K562 (cell line): ENCODE measurements at regions not wholly inside any gene's neighbourhood (a gene's known extent, or its start where the extent isn't known, plus 50 kb on each side); places are given as distances from the start of the nearest gene placed in this dataset.
A peak's percentile ranks its signal among the peaks of the same experiment; 100 is the strongest.

Experiments
- ATAC-seq: fragments of 200-7000 bp; cut with Tn5 transposase; 3 replicates; pipeline ENCODE4 v1.9.1; 2020; ENCODE audit warnings: moderate library complexity
- BruUV-seq: library from RNA; stranded (reverse); fragments of 400-500 nt; replicated peaks from 2 replicates; lab custom pipeline; 2021; lab: Mats Ljungman, UMichigan
- CTCF ChIA-PET: fragments of 300-600 bp; formaldehyde crosslinking; extraction: SDS; loops from one replicate; lab custom pipeline; 2021; ENCODE audit warnings: low intra/inter-chr PET ratio; lab: Yijun Ruan, JAX
- POLR2A ChIA-PET: fragments of 300-600, 350-650 bp; sonication (Branson Sonifier 250); formaldehyde crosslinking; extraction: SDS; loops from one replicate; lab custom pipeline; 2021; ENCODE audit warnings: antibody characterized with exemption, inconsistent platforms; lab: Yijun Ruan, JAX
- DNase-seq, 4 experiments: peaks; one replicate each; pipeline versions ENCODE4 v3.0.0 to v3.0.0-alpha.2; 2011 to 2018; ENCODE audit warnings: low spot score in 3 of 4, mixed read lengths in 3 of 4; ENCODE audit errors: extremely low read depth in 1 of 4
- FAIRE-seq: peaks from 2 replicates; lab custom pipeline; 2011; peaks lifted over from hg19 to GRCh38; lab: Jason Lieb, UNC
- H2AFZ ChIP-seq: 2 replicates; pipeline ENCODE4 v1.6.0; 2011; ENCODE audit warnings: low read depth, low read length, control low read depth, inconsistent platforms
- H3K27ac ChIP-seq: fragments of 200-600 bp; 3 replicates; pipeline ENCODE4 v1.8.0; 2011; ENCODE audit warnings: low read depth, mild to moderate bottlenecking, control low read depth, inconsistent platforms, low read length, moderate library complexity, mixed read lengths; ENCODE audit errors: extremely low read depth
- H3K27me3 ChIP-seq, 2 experiments: fragments of 300-600 bp in 1 of 2; 2 replicates in 1 of 2; 3 replicates in 1 of 2; pipeline versions ENCODE4 v1.6.0 to v1.8.0; 2011; ENCODE audit warnings: inconsistent platforms in 2 of 2, low read length in 2 of 2, mild to moderate bottlenecking in 1 of 2, mixed read lengths in 1 of 2, moderate library complexity in 1 of 2; ENCODE audit not compliant: control insufficient read depth in 2 of 2, insufficient read depth in 2 of 2
- H3K36me3 ChIP-seq: fragments of 300-600 bp; 3 replicates; pipeline ENCODE4 v1.8.0; 2011; ENCODE audit warnings: mild to moderate bottlenecking, low read length, inconsistent platforms; ENCODE audit not compliant: control insufficient read depth, insufficient read depth
- H3K4me1 ChIP-seq, 2 experiments: fragments of 200-600 bp in 1 of 2; replicated peaks in 1 of 2; 2 replicates in 1 of 2; 3 replicates in 1 of 2; pipeline versions ENCODE4 v1.5.1 to v1.8.0; 2011; ENCODE audit warnings: inconsistent platforms in 2 of 2, low read length in 2 of 2, mild to moderate bottlenecking in 1 of 2, mixed read lengths in 1 of 2, moderate library complexity in 1 of 2; ENCODE audit not compliant: control insufficient read depth in 2 of 2, insufficient read depth in 2 of 2
- H3K4me2 ChIP-seq: 2 replicates; pipeline ENCODE4 v1.6.1; 2011; ENCODE audit warnings: low read length, control low read depth, inconsistent platforms, mixed read lengths; ENCODE audit not compliant: insufficient read depth
- H3K4me3 ChIP-seq: fragments of 200-600 bp; sonication (generic), shearing (Covaris generic); 2 replicates; pipeline ENCODE4 v1.5.1; 2016; ENCODE audit warnings: control low read depth, inconsistent platforms
- H3K79me2 ChIP-seq: fragments of 200-600 bp; 3 replicates; pipeline ENCODE4 v1.8.0; 2011; ENCODE audit warnings: low read length, inconsistent platforms; ENCODE audit not compliant: control insufficient read depth, insufficient read depth
- H3K9ac ChIP-seq, 2 experiments: 2 replicates each; pipeline versions ENCODE4 v1.6.0 to v1.6.1; 2011; ENCODE audit warnings: low read depth in 2 of 2, low read length in 2 of 2, control low read depth in 1 of 2, inconsistent platforms in 1 of 2, mild to moderate bottlenecking in 1 of 2, mixed read lengths in 1 of 2; ENCODE audit not compliant: insufficient read depth in 1 of 2
- H3K9me1 ChIP-seq: one replicate; pipeline ENCODE4 v1.6.0; 2011; ENCODE audit warnings: inconsistent platforms, mild to moderate bottlenecking, low read length, moderate library complexity; ENCODE audit not compliant: control insufficient read depth, insufficient read depth
- H3K9me3 ChIP-seq: replicated peaks from 2 replicates; pipeline ENCODE4 v1.5.1; 2011; ENCODE audit warnings: low read depth, low read length, inconsistent platforms; ENCODE audit not compliant: control insufficient read depth, insufficient read depth
- H4K20me1 ChIP-seq: replicated peaks from 2 replicates; pipeline ENCODE4 v1.6.1; 2011; ENCODE audit warnings: low read length, inconsistent platforms, mixed read lengths; ENCODE audit not compliant: control insufficient read depth, insufficient read depth
- BRCA1 ChIP-seq, 2 experiments: fragments of 450-650 bp in 1 of 2; sonication (generic) in 1 of 2; formaldehyde crosslinking in 1 of 2; IDR thresholded peaks; 2 replicates each; pipeline versions ENCODE4 v1.5.0 to v1.6.1; 2017 to 2020; ENCODE audit warnings: mild to moderate bottlenecking in 1 of 2, missing genetic modification reagents in 1 of 2
- ESRRA ChIP-seq: fragments of 450-650 bp; IDR thresholded peaks from 2 replicates; pipeline ENCODE4 v1.6.1; 2014; ENCODE audit warnings: low read depth, mild to moderate bottlenecking, moderate library complexity, borderline replicate concordance
- FOS ChIP-seq: IDR thresholded peaks from 3 replicates; pipeline ENCODE4 v1.6.1; 2011; ENCODE audit not compliant: insufficient read length; ENCODE audit errors: extremely low read depth
- KAT8 ChIP-seq: fragments of 450-650 bp; IDR thresholded peaks from 2 replicates; pipeline ENCODE4 v1.6.1; 2016; ENCODE audit warnings: low read depth, mild to moderate bottlenecking
- KDM1A ChIP-seq, 2 experiments: fragments of 450-650 bp; IDR thresholded peaks; 2 replicates each; pipeline ENCODE4 v1.6.1; 2016; ENCODE audit warnings: mild to moderate bottlenecking in 2 of 2
- KLF10 ChIP-seq: fragments of 250-450 bp; sonication (Bioruptor Pico); IDR thresholded peaks from 2 replicates; pipeline ENCODE4 v1.6.1; 2021; ENCODE audit warnings: matching md5 sums
- KLF13 ChIP-seq: fragments of 450-650 bp; IDR thresholded peaks from 2 replicates; pipeline ENCODE4 v1.6.1; 2016; ENCODE audit warnings: missing genetic modification characterization, low read depth, mild to moderate bottlenecking, missing compliant biosample characterization, moderate library complexity, borderline replicate concordance
- MXI1 ChIP-seq: IDR thresholded peaks from 2 replicates; pipeline ENCODE4 v1.6.1; 2011; ENCODE audit warnings: low read depth, mild to moderate bottlenecking, improper control_type of control experiment, low read length
- NRF1 ChIP-seq, 2 experiments: fragments of 450-650 bp; IDR thresholded peaks in 1 of 2; conservative IDR thresholded peaks in 1 of 2; 2 replicates each; pipeline ENCODE4 v1.6.1; 2014; ENCODE audit warnings: mild to moderate bottlenecking in 2 of 2
- PURB ChIP-seq: sonication (generic); formaldehyde crosslinking; IDR thresholded peaks from 2 replicates; pipeline ENCODE4 v1.9.0; 2021; ENCODE audit warnings: low read depth, mild to moderate bottlenecking, missing genetic modification reagents
- RUNX1 ChIP-seq: sonication (generic); IDR thresholded peaks from 2 replicates; pipeline ENCODE4 v1.6.1; 2016; ENCODE audit warnings: antibody characterized with exemption, low read depth
- SPI1 ChIP-seq: IDR thresholded peaks from 2 replicates; pipeline ENCODE4 v1.6.1; 2011; ENCODE audit warnings: low read depth, low read length, control low read depth, borderline replicate concordance
- TBL1XR1 ChIP-seq, 2 experiments: IDR thresholded peaks; 2 replicates each; pipeline ENCODE4 v1.6.1; 2012; ENCODE audit warnings: improper control_type of control experiment in 2 of 2, low read length in 2 of 2, mild to moderate bottlenecking in 1 of 2
- ZBTB8A ChIP-seq: fragments of 450-650 bp; IDR thresholded peaks from 2 replicates; pipeline ENCODE4 v1.6.1; 2018; ENCODE audit warnings: mild to moderate bottlenecking, moderate library complexity; ENCODE audit not compliant: partially characterized antibody
- WGBS: fragments of 100-300 bp; shearing (Covaris generic); methylation state at CpG from one replicate; pipeline ENCODE4 v1.1.6; 2016; ENCODE audit warnings: low coverage, mixed read lengths; ENCODE audit not compliant: insufficient coverage; ENCODE audit errors: missing lambda C conversion rate; 5-methylcytosine and 5-hydroxymethylcytosine counted together
- in situ Hi-C: fragments of 300-500 bp; cut with MboI; formaldehyde crosslinking; loops from 4 replicates; pipeline ENCODE4 v1.15.0; 2018; ENCODE audit warnings: inconsistent platforms, mixed read lengths
- intact Hi-C: fragments of 100-400 bp; cut with micrococcal nuclease; formaldehyde crosslinking; loops from 2 replicates; pipeline ENCODE4 v1.14.2; 2022
- TF ChIP-seq, protein P1 (sequence below), 2 experiments: fragments of 450-650 bp; IDR thresholded peaks; 2 replicates each; pipeline ENCODE4 v1.6.1; 2016

DNA sequence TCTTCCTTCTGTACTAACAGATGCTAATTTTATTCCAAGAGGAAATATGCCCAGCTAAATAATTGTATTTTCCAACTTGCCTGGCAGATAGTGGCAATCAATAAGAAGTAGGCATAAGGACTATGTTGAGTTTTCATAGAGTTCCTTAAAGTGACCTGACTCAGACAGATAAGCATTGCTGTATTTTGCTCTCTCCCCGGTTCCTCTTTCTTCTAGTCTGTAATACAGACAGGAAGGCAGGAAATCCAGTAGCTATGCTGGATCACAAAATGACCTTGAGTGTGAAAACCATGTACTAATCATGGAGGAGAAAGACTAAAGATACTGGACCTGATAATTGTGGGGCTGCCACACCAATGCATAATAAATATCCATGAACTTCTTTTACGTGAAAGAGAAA, 701.7 kb downstream of the CETN3 start:
- TF ChIP-seq SPI1 (peak; percentile 28; the same call in 1 of the 2 replicates), KDM1A (IDR thresholded peaks at IDR 0.05) (no peak)
- DNase-seq: no peak
- H3K4me1 ChIP-seq: no peaks in the 10 kb centered on the region
- ATAC-seq: no peak
- in situ Hi-C loops (no loop called here), intact Hi-C loops (no loop called here)
- H3K27me3 ChIP-seq: no peaks in the 10 kb centered on the region
- no peak overlapping the region for H3K4me3 ChIP-seq
- POLR2A ChIA-PET: no interaction called here
- CTCF ChIA-PET: no interaction called here
- H3K79me2 ChIP-seq: no peaks in the 10 kb centered on the region
- no peaks in the 10 kb centered on the region for H3K36me3 ChIP-seq
- H2AFZ ChIP-seq: no peak overlapping the region
- no peak overlapping the region for H3K9ac ChIP-seq
- WGBS: 0% methylated on average over 2 of the region's 2 CpGs
- H3K9me3 ChIP-seq: no peaks in the 10 kb centered on the region
- FAIRE-seq: no peak
- H3K9me1 ChIP-seq: no peaks in the 10 kb centered on the region
- H3K4me2 ChIP-seq: no peak overlapping the region
- no peaks in the 10 kb centered on the region for H4K20me1 ChIP-seq
- no peak overlapping the region for H3K27ac ChIP-seq
- BruUV-seq: no TSS peak

DNA sequence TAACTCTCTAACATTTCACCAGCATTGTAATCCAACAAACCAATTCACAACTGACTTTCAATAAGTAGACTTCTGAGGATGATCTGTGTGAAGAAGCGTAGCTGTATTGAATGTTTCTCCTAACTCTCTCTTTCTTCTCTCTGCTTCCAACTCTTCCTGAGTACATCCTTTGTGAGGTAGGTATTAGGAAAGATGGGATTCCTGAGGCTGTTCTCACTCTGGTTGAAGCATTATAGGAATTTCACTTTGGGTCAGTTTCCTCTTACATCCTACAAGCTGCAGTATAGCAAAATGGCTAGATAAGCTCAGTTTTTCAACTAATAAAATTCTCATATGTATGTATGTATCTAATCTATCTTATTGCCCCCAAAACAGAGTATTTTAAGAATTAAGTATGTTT, 702.8 kb downstream of the CETN3 start:
- in situ Hi-C loops: no loop called here
- CTCF ChIA-PET: no interaction called here

More for the DNA sequence above, 702.8 kb downstream of the CETN3 start:
- Histone ChIP-seq H2AFZ (no peak overlapping the region), H3K4me2 (no peak overlapping the region), H3K9me3 (no peaks in the 10 kb centered on the region), H3K4me1 (no peaks in the 10 kb centered on the region), H3K27me3 (no peaks in the 10 kb centered on the region), H3K9ac (no peak overlapping the region), H3K9me1 (no peaks in the 10 kb centered on the region), H3K79me2 (no peaks in the 10 kb centered on the region), H3K27ac (no peak overlapping the region), H3K4me3 (no peak overlapping the region), H4K20me1 (no peaks in the 10 kb centered on the region), H3K36me3 (no peaks in the 10 kb centered on the region)
- ATAC-seq: no peak
- TF ChIP-seq FOS (no peak), BRCA1 (IDR thresholded peaks at IDR 0.05) (no peak), BRCA1 (CRISPR knock-in tag; IDR thresholded peaks at IDR 0.05) (no peak), PURB (no peak), KLF10 (no peak), RUNX1 (no peak), ESRRA (no peak), ZBTB8A (no peak), KLF13 (tag) (no peak), KAT8 (no peak), NRF1 (conservative IDR thresholded peaks at IDR 0.05 in 1 of 2, IDR thresholded peaks at IDR 0.05 in 1 of 2) (no peak), MXI1 (no peak), TBL1XR1 (IDR thresholded peaks at IDR 0.05; ENCODE audit: low read length in 2 of 2) (no peak)
- TF ChIP-seq, protein P1, sequence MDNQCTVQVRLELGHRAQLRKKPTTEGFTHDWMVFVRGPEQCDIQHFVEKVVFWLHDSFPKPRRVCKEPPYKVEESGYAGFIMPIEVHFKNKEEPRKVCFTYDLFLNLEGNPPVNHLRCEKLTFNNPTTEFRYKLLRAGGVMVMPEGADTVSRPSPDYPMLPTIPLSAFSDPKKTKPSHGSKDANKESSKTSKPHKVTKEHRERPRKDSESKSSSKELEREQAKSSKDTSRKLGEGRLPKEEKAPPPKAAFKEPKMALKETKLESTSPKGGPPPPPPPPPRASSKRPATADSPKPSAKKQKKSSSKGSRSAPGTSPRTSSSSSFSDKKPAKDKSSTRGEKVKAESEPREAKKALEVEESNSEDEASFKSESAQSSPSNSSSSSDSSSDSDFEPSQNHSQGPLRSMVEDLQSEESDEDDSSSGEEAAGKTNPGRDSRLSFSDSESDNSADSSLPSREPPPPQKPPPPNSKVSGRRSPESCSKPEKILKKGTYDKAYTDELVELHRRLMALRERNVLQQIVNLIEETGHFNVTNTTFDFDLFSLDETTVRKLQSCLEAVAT (IDR thresholded peaks at IDR 0.05): no peak
- FAIRE-seq: no peak
- intact Hi-C loops: no loop called here
- 9% methylated on average over 1 of the region's 1 CpG for WGBS
- no peak for DNase-seq
- BruUV-seq: no TSS peak
- POLR2A ChIA-PET: interaction anchor here (0.6 kb wide), 1 partner anchor 106 kb away, joined by 3 read pairs; no protein-coding TSS in a partner anchor
